ENCODE measurements at regions not wholly inside any gene's neighbourhood (a gene's known extent, or its start where the extent isn't known, plus 50 kb on each side); places are given as distances from the start of the nearest gene placed in this dataset.

GRCh38 chr1:239601108-239601507, 214.7 kb downstream of the CHRM3 start:
- no TSS peak for BruUV-seq (replicated peaks)
- Histone ChIP-seq H3K27ac (ENCODE audit: low read depth, low read length, poor library complexity, severe bottlenecking) (no peak overlapping the region), H3K36me3 (ENCODE audit: insufficient read depth, low read length, poor library complexity, severe bottlenecking) (no peaks in the 10 kb centered on the region), H3K9me3 (ENCODE audit: low read depth, low read length, poor library complexity, severe bottlenecking) (no peaks in the 10 kb centered on the region), H3K4me3 (ENCODE audit: low read depth, low read length, poor library complexity, severe bottlenecking) (no peak overlapping the region), H3K4me1 (ENCODE audit: insufficient read depth, low read length, poor library complexity, severe bottlenecking) (no peaks in the 10 kb centered on the region), H3K27me3 (replicated peaks; ENCODE audit: insufficient read depth, low read depth, low read length, poor library complexity) (no peaks in the 10 kb centered on the region)
- intact Hi-C loops (cut with micrococcal nuclease; ENCODE audit: unreplicated experiment), result no loop called here
- no peak for TF ChIP-seq EZH2 (IDR thresholded peaks at IDR 0.05; ENCODE audit: borderline replicate concordance, low read depth, low read length, poor library complexity, severe bottlenecking)
- no peak for TF ChIP-seq CTCF (conservative IDR thresholded peaks at IDR 0.05; ENCODE audit: low read depth, low read length)
- POLR2A ChIA-PET (ENCODE audit: low non-redundant PET), result no interaction called here
- no peak for DNase-seq (ENCODE audit: low spot score)
- CTCF ChIA-PET, result no interaction called here

- no peaks in the 10 kb centered on the region for H3K36me3 ChIP-seq (ENCODE audit: insufficient read depth, low read length, poor library complexity, severe bottlenecking)
- no peak for TF ChIP-seq EZH2 (IDR thresholded peaks at IDR 0.05; ENCODE audit: borderline replicate concordance, low read depth, low read length, poor library complexity, severe bottlenecking)
- no peak for TF ChIP-seq CTCF (conservative IDR thresholded peaks at IDR 0.05; ENCODE audit: low read depth, low read length)
- CTCF ChIA-PET, result no interaction called here
- POLR2A ChIA-PET (ENCODE audit: low non-redundant PET), result no interaction called here
- no peak overlapping the region for H3K27ac ChIP-seq (ENCODE audit: low read depth, low read length, poor library complexity, severe bottlenecking)
- intact Hi-C loops (cut with micrococcal nuclease; ENCODE audit: unreplicated experiment), result no loop called here
- DNase-seq (ENCODE audit: low spot score), result no peak
- no peaks in the 10 kb centered on the region for H3K4me1 ChIP-seq (ENCODE audit: insufficient read depth, low read length, poor library complexity, severe bottlenecking)
- no peaks in the 10 kb centered on the region for H3K9me3 ChIP-seq (ENCODE audit: low read depth, low read length, poor library complexity, severe bottlenecking)
- H3K27me3 ChIP-seq (replicated peaks; ENCODE audit: insufficient read depth, low read depth, low read length, poor library complexity), result no peaks in the 10 kb centered on the region
- BruUV-seq (replicated peaks), result no TSS peak
- H3K4me3 ChIP-seq (ENCODE audit: low read depth, low read length, poor library complexity, severe bottlenecking), result no peak overlapping the region
These were observed 217.2 kb downstream of the CHRM3 start for GRCh38 chr1:239603530-239603929.

GRCh38 chr1:239606850-239607400, 220.6 kb downstream of the CHRM3 start:
- intact Hi-C loops (cut with micrococcal nuclease; ENCODE audit: unreplicated experiment), result no loop called here
- Histone ChIP-seq H3K4me3 (ENCODE audit: low read depth, low read length, poor library complexity, severe bottlenecking) (no peak overlapping the region), H3K4me1 (ENCODE audit: insufficient read depth, low read length, poor library complexity, severe bottlenecking) (no peaks in the 10 kb centered on the region), H3K36me3 (ENCODE audit: insufficient read depth, low read length, poor library complexity, severe bottlenecking) (no peaks in the 10 kb centered on the region), H3K27ac (ENCODE audit: low read depth, low read length, poor library complexity, severe bottlenecking) (no peak overlapping the region), H3K9me3 (ENCODE audit: low read depth, low read length, poor library complexity, severe bottlenecking) (no peaks in the 10 kb centered on the region), H3K27me3 (replicated peaks; ENCODE audit: insufficient read depth, low read depth, low read length, poor library complexity) (no peaks in the 10 kb centered on the region)
- POLR2A ChIA-PET (ENCODE audit: low non-redundant PET), result no interaction called here
- no peak for TF ChIP-seq CTCF (conservative IDR thresholded peaks at IDR 0.05; ENCODE audit: low read depth, low read length)
- TF ChIP-seq EZH2 (IDR thresholded peaks at IDR 0.05; ENCODE audit: borderline replicate concordance, low read depth, low read length, poor library complexity, severe bottlenecking), result no peak
- CTCF ChIA-PET, result no interaction called here
- BruUV-seq (replicated peaks), result no TSS peak
- no peak for DNase-seq (ENCODE audit: low spot score)
